ENCODE measurements at regions not wholly inside any gene's neighbourhood (a gene's known extent, or its start where the extent isn't known, plus 50 kb on each side); places are given as distances from the start of the nearest gene placed in this dataset.

- no peak overlapping the region for H3K9ac ChIP-seq (ENCODE audit: low read length)
- no peak overlapping the region for H3K4me3 ChIP-seq (ENCODE audit: low read length)
- no peaks in the 10 kb centered on the region for H3K36me3 ChIP-seq (ENCODE audit: control insufficient read depth, insufficient read depth, low read length)
- no peaks in the 10 kb centered on the region for H3K27me3 ChIP-seq (ENCODE audit: control insufficient read depth, insufficient read depth, low read length)
- no peak overlapping the region for H3K27ac ChIP-seq (ENCODE audit: low read depth, low read length)
- H3K4me1 ChIP-seq (ENCODE audit: control insufficient read depth, insufficient read depth, low read length), result no peaks in the 10 kb centered on the region
These were observed 206.9 kb upstream of the MAP3K7 start for GRCh38 chr6:90793771-90794170.

- no peaks in the 10 kb centered on the region for H3K36me3 ChIP-seq (ENCODE audit: control insufficient read depth, insufficient read depth, low read length)
- H3K4me3 ChIP-seq (ENCODE audit: low read length), result no peak overlapping the region
- no peak overlapping the region for H3K27ac ChIP-seq (ENCODE audit: low read depth, low read length)
- no peaks in the 10 kb centered on the region for H3K27me3 ChIP-seq (ENCODE audit: control insufficient read depth, insufficient read depth, low read length)
- no peaks in the 10 kb centered on the region for H3K4me1 ChIP-seq (ENCODE audit: control insufficient read depth, insufficient read depth, low read length)
- H3K9ac ChIP-seq (ENCODE audit: low read length), result no peak overlapping the region
These were observed 203.8 kb upstream of the MAP3K7 start for GRCh38 chr6:90790696-90791095.

- H3K4me1 ChIP-seq (ENCODE audit: control insufficient read depth, insufficient read depth, low read length), result no peaks in the 10 kb centered on the region
- no peak overlapping the region for H3K27ac ChIP-seq (ENCODE audit: low read depth, low read length)
- no peak overlapping the region for H3K4me3 ChIP-seq (ENCODE audit: low read length)
- H3K36me3 ChIP-seq (ENCODE audit: control insufficient read depth, insufficient read depth, low read length), result no peaks in the 10 kb centered on the region
- no peaks in the 10 kb centered on the region for H3K27me3 ChIP-seq (ENCODE audit: control insufficient read depth, insufficient read depth, low read length)
- no peak overlapping the region for H3K9ac ChIP-seq (ENCODE audit: low read length)
These were observed 203.2 kb upstream of the MAP3K7 start for GRCh38 chr6:90790058-90790457.

GRCh38 chr6:90788781-90789180 lies 201.9 kb upstream of the MAP3K7 start:
- H3K36me3 ChIP-seq (ENCODE audit: control insufficient read depth, insufficient read depth, low read length), result no peaks in the 10 kb centered on the region
- H3K4me3 ChIP-seq (ENCODE audit: low read length), result no peak overlapping the region
- no peak overlapping the region for H3K9ac ChIP-seq (ENCODE audit: low read length)
- H3K27ac ChIP-seq (ENCODE audit: low read depth, low read length), result no peak overlapping the region
- H3K4me1 ChIP-seq (ENCODE audit: control insufficient read depth, insufficient read depth, low read length), result no peaks in the 10 kb centered on the region
- no peaks in the 10 kb centered on the region for H3K27me3 ChIP-seq (ENCODE audit: control insufficient read depth, insufficient read depth, low read length)

- Histone ChIP-seq H3K4me3 (ENCODE audit: low read length) (no peak overlapping the region), H3K4me1 (ENCODE audit: control insufficient read depth, insufficient read depth, low read length) (no peaks in the 10 kb centered on the region), H3K36me3 (ENCODE audit: control insufficient read depth, insufficient read depth, low read length) (no peaks in the 10 kb centered on the region), H3K27ac (ENCODE audit: low read depth, low read length) (no peak overlapping the region), H3K9ac (ENCODE audit: low read length) (no peak overlapping the region), H3K27me3 (ENCODE audit: control insufficient read depth, insufficient read depth, low read length) (no peaks in the 10 kb centered on the region)
These were observed 200.6 kb upstream of the MAP3K7 start for GRCh38 chr6:90787446-90787845.

- Histone ChIP-seq H3K36me3 (ENCODE audit: control insufficient read depth, insufficient read depth, low read length) (no peaks in the 10 kb centered on the region), H3K4me1 (ENCODE audit: control insufficient read depth, insufficient read depth, low read length) (no peaks in the 10 kb centered on the region), H3K27ac (ENCODE audit: low read depth, low read length) (no peak overlapping the region), H3K4me3 (ENCODE audit: low read length) (no peak overlapping the region), H3K9ac (ENCODE audit: low read length) (no peak overlapping the region), H3K27me3 (ENCODE audit: control insufficient read depth, insufficient read depth, low read length) (no peaks in the 10 kb centered on the region)
These were observed 193.9 kb upstream of the MAP3K7 start for GRCh38 chr6:90780778-90781177.

GRCh38 chr6:90780141-90780540 lies 193.3 kb upstream of the MAP3K7 start:
- Histone ChIP-seq H3K36me3 (ENCODE audit: control insufficient read depth, insufficient read depth, low read length) (no peaks in the 10 kb centered on the region), H3K27me3 (ENCODE audit: control insufficient read depth, insufficient read depth, low read length) (no peaks in the 10 kb centered on the region), H3K27ac (ENCODE audit: low read depth, low read length) (no peak overlapping the region), H3K4me1 (ENCODE audit: control insufficient read depth, insufficient read depth, low read length) (no peaks in the 10 kb centered on the region), H3K4me3 (ENCODE audit: low read length) (no peak overlapping the region), H3K9ac (ENCODE audit: low read length) (no peak overlapping the region)

- no peak overlapping the region for H3K9ac ChIP-seq (ENCODE audit: low read length)
- no peak overlapping the region for H3K4me3 ChIP-seq (ENCODE audit: low read length)
- no peaks in the 10 kb centered on the region for H3K36me3 ChIP-seq (ENCODE audit: control insufficient read depth, insufficient read depth, low read length)
- H3K4me1 ChIP-seq (ENCODE audit: control insufficient read depth, insufficient read depth, low read length), result no peaks in the 10 kb centered on the region
- no peaks in the 10 kb centered on the region for H3K27me3 ChIP-seq (ENCODE audit: control insufficient read depth, insufficient read depth, low read length)
- H3K27ac ChIP-seq (ENCODE audit: low read depth, low read length), result no peak overlapping the region
These were observed 191.7 kb upstream of the MAP3K7 start for GRCh38 chr6:90778417-90779203.

GRCh38 chr6:90770778-90771177 lies 183.9 kb upstream of the MAP3K7 start:
- H3K27ac ChIP-seq (ENCODE audit: low read depth, low read length), result no peak overlapping the region
- no peak overlapping the region for H3K9ac ChIP-seq (ENCODE audit: low read length)
- H3K4me3 ChIP-seq (ENCODE audit: low read length), result no peak overlapping the region
- no peaks in the 10 kb centered on the region for H3K4me1 ChIP-seq (ENCODE audit: control insufficient read depth, insufficient read depth, low read length)
- no peaks in the 10 kb centered on the region for H3K36me3 ChIP-seq (ENCODE audit: control insufficient read depth, insufficient read depth, low read length)
- H3K27me3 ChIP-seq (ENCODE audit: control insufficient read depth, insufficient read depth, low read length), result no peaks in the 10 kb centered on the region

- Histone ChIP-seq H3K27ac (ENCODE audit: low read depth, low read length) (no peak overlapping the region), H3K9ac (ENCODE audit: low read length) (no peak overlapping the region), H3K36me3 (ENCODE audit: control insufficient read depth, insufficient read depth, low read length) (no peaks in the 10 kb centered on the region), H3K27me3 (ENCODE audit: control insufficient read depth, insufficient read depth, low read length) (no peaks in the 10 kb centered on the region), H3K4me1 (ENCODE audit: control insufficient read depth, insufficient read depth, low read length) (no peaks in the 10 kb centered on the region), H3K4me3 (ENCODE audit: low read length) (no peak overlapping the region)
These were observed 179.0 kb upstream of the MAP3K7 start for GRCh38 chr6:90765895-90766294.

- H3K4me3 ChIP-seq (ENCODE audit: low read length), result no peak overlapping the region
- H3K36me3 ChIP-seq (ENCODE audit: control insufficient read depth, insufficient read depth, low read length), result no peaks in the 10 kb centered on the region
- H3K4me1 ChIP-seq (ENCODE audit: control insufficient read depth, insufficient read depth, low read length), result no peaks in the 10 kb centered on the region
- no peak overlapping the region for H3K27ac ChIP-seq (ENCODE audit: low read depth, low read length)
- no peak overlapping the region for H3K9ac ChIP-seq (ENCODE audit: low read length)
- no peaks in the 10 kb centered on the region for H3K27me3 ChIP-seq (ENCODE audit: control insufficient read depth, insufficient read depth, low read length)
These were observed 178.6 kb upstream of the MAP3K7 start for GRCh38 chr6:90765491-90765890.

GRCh38 chr6:90764001-90764400 lies 177.1 kb upstream of the MAP3K7 start:
- Histone ChIP-seq H3K4me1 (ENCODE audit: control insufficient read depth, insufficient read depth, low read length) (no peaks in the 10 kb centered on the region), H3K36me3 (ENCODE audit: control insufficient read depth, insufficient read depth, low read length) (no peaks in the 10 kb centered on the region), H3K27me3 (ENCODE audit: control insufficient read depth, insufficient read depth, low read length) (no peaks in the 10 kb centered on the region), H3K27ac (ENCODE audit: low read depth, low read length) (no peak overlapping the region), H3K4me3 (ENCODE audit: low read length) (no peak overlapping the region), H3K9ac (ENCODE audit: low read length) (no peak overlapping the region)

GRCh38 chr6:90759664-90760063 lies 172.8 kb upstream of the MAP3K7 start:
- H3K27me3 ChIP-seq (ENCODE audit: control insufficient read depth, insufficient read depth, low read length), result no peaks in the 10 kb centered on the region
- H3K36me3 ChIP-seq (ENCODE audit: control insufficient read depth, insufficient read depth, low read length), result no peaks in the 10 kb centered on the region
- no peak overlapping the region for H3K9ac ChIP-seq (ENCODE audit: low read length)
- H3K4me1 ChIP-seq (ENCODE audit: control insufficient read depth, insufficient read depth, low read length), result no peaks in the 10 kb centered on the region
- H3K27ac ChIP-seq (ENCODE audit: low read depth, low read length), result no peak overlapping the region
- H3K4me3 ChIP-seq (ENCODE audit: low read length), result no peak overlapping the region

Data from rectal smooth muscle tissue (tissue), 1 donor.